Endothelial cell of umbilical vein (primary cell): ENCODE measurements at regions not wholly inside any gene's neighbourhood (a gene's known extent, or its start where the extent isn't known, plus 50 kb on each side); places are given as distances from the start of the nearest gene placed in this dataset.

Experiments used
- BruUV-seq: library from RNA; stranded (reverse); fragments of 400-500 nt; replicated peaks from 2 replicates; lab custom pipeline; 2021; lab: Mats Ljungman, UMichigan
- CTCF ChIA-PET: fragments of 300-600, 350-600 bp; sonication (Branson Sonifier 250); formaldehyde crosslinking; loops from one replicate; lab custom pipeline; 2021; ENCODE audit warnings: antibody characterized with exemption, inconsistent platforms; lab: Charles Lee
- POLR2A ChIA-PET: fragments of 300-600, 350-600 bp; sonication (Branson Sonifier 250); formaldehyde crosslinking; loops from one replicate; lab custom pipeline; 2021; ENCODE audit warnings: antibody characterized with exemption, inconsistent platforms; lab: Charles Lee
- DNase-seq: peaks from one replicate; pipeline ENCODE4 v3.0.0-alpha.2; 2011; ENCODE audit warnings: low read depth, low spot score
- FAIRE-seq: peaks from 2 replicates; lab custom pipeline; 2011; peaks lifted over from hg19 to GRCh38; lab: Jason Lieb, UNC
- H2AFZ ChIP-seq: 2 replicates; pipeline ENCODE4 v1.6.0; 2012; ENCODE audit warnings: low read depth, low read length, control low read depth, inconsistent platforms
- H3K27ac ChIP-seq: 2 replicates; pipeline ENCODE4 v1.5.1; 2011; ENCODE audit warnings: low read depth, mild to moderate bottlenecking, control low read depth, low read length, moderate library complexity; ENCODE audit not compliant: insufficient read depth
- H3K27me3 ChIP-seq, 2 experiments: 2 replicates each; pipeline versions ENCODE4 v1.6.0 to v1.6.1; 2011; ENCODE audit warnings: low read length in 2 of 2, mixed read lengths in 1 of 2; ENCODE audit not compliant: control insufficient read depth in 2 of 2, insufficient read depth in 2 of 2
- H3K36me3 ChIP-seq, 2 experiments: 2 replicates in 1 of 2; 3 replicates in 1 of 2; pipeline ENCODE4 v1.5.1; 2011; ENCODE audit warnings: low read length in 2 of 2, mild to moderate bottlenecking in 1 of 2, moderate library complexity in 1 of 2; ENCODE audit not compliant: control insufficient read depth in 2 of 2, insufficient read depth in 2 of 2; ENCODE audit errors: extremely low read depth in 1 of 2
- H3K4me1 ChIP-seq: 3 replicates; pipeline ENCODE4 v1.5.1; 2011; ENCODE audit warnings: mild to moderate bottlenecking, low read length; ENCODE audit not compliant: control insufficient read depth, insufficient read depth; ENCODE audit errors: extremely low read depth
- H3K4me2 ChIP-seq: 2 replicates; pipeline ENCODE4 v1.6.1; 2011; ENCODE audit warnings: low read length, control low read depth, mixed read lengths; ENCODE audit not compliant: insufficient read depth
- H3K4me3 ChIP-seq, 3 experiments: fragments of 200-600 bp in 1 of 3; sonication (generic), shearing (Covaris generic) in 1 of 3; replicated peaks in 1 of 3; 2 replicates each; pipeline ENCODE4 v1.5.1; 2011 to 2016; ENCODE audit warnings: control low read depth in 3 of 3, low read length in 3 of 3, mild to moderate bottlenecking in 2 of 3, inconsistent platforms in 1 of 3, low read depth in 1 of 3, moderate library complexity in 1 of 3; ENCODE audit not compliant: insufficient read depth in 1 of 3
- H3K79me2 ChIP-seq: 2 replicates; pipeline ENCODE4 v1.6.0; 2012; ENCODE audit warnings: low read length, inconsistent platforms; ENCODE audit not compliant: control insufficient read depth, insufficient read depth
- H3K9ac ChIP-seq: replicated peaks from 2 replicates; pipeline ENCODE3; 2011; ENCODE audit warnings: low read length, control low read depth; ENCODE audit not compliant: insufficient read depth; ENCODE audit errors: extremely low read depth
- H3K9me1 ChIP-seq: replicated peaks from 3 replicates; pipeline ENCODE4 v1.6.0; 2011; ENCODE audit warnings: mild to moderate bottlenecking, low read length; ENCODE audit not compliant: control insufficient read depth, insufficient read depth; ENCODE audit errors: extremely low read depth
- H3K9me3 ChIP-seq: replicated peaks from 2 replicates; pipeline ENCODE4 v1.5.1; 2012; ENCODE audit warnings: low read length, inconsistent platforms; ENCODE audit not compliant: control insufficient read depth, insufficient read depth
- H4K20me1 ChIP-seq: replicated peaks from 2 replicates; pipeline ENCODE3; 2011; ENCODE audit warnings: mild to moderate bottlenecking, low read length; ENCODE audit not compliant: control insufficient read depth, insufficient read depth; ENCODE audit errors: extremely low read depth
- CTCF ChIP-seq, 2 donors: IDR thresholded peaks; 1 replicate in 1 of 2; 2 replicates in 1 of 2; pipeline ENCODE4 v1.5.1; 2011; ENCODE audit warnings: low read length in 2 of 2, mild to moderate bottlenecking in 2 of 2, moderate library complexity in 2 of 2, control low read depth in 1 of 2, inconsistent platforms in 1 of 2, low read depth in 1 of 2; ENCODE audit not compliant: insufficient read depth in 1 of 2; ENCODE audit errors: extremely low read depth in 1 of 2
- EZH2 ChIP-seq: IDR thresholded peaks from 2 replicates; pipeline ENCODE4 v1.6.1; 2012; ENCODE audit warnings: borderline replicate concordance, low read depth, mild to moderate bottlenecking, moderate library complexity, low read length, inconsistent platforms; ENCODE audit not compliant: severe bottlenecking
- FOS ChIP-seq: IDR thresholded peaks from 2 replicates; pipeline ENCODE4 v1.6.1; 2011; ENCODE audit warnings: mild to moderate bottlenecking, low read length, moderate library complexity, borderline replicate concordance; ENCODE audit not compliant: insufficient read depth
- GATA2 ChIP-seq: IDR thresholded peaks from 2 replicates; pipeline ENCODE4 v1.7.0; 2011; ENCODE audit warnings: low read depth, mild to moderate bottlenecking, moderate library complexity, mixed read lengths, low read length; ENCODE audit not compliant: insufficient read length, insufficient read depth
- JUN ChIP-seq: IDR thresholded peaks from 2 replicates; pipeline ENCODE4 v1.6.1; 2011; ENCODE audit warnings: borderline replicate concordance, low read depth; ENCODE audit not compliant: insufficient read length, insufficient read depth
- MAX ChIP-seq: IDR thresholded peaks from 2 replicates; pipeline ENCODE4 v1.6.1; 2011; ENCODE audit not compliant: insufficient read depth, insufficient read length
- MYC ChIP-seq: IDR thresholded peaks from one replicate; pipeline ENCODE4 v1.6.1; 2011; ENCODE audit warnings: mild to moderate bottlenecking, low read depth, low read length
- POLR2A ChIP-seq: IDR thresholded peaks from 2 replicates; pipeline ENCODE4 v1.6.1; 2012; ENCODE audit warnings: low read depth, mild to moderate bottlenecking, control low read depth, low read length
- POLR2AphosphoS5 ChIP-seq: IDR thresholded peaks from 2 replicates; pipeline ENCODE4 v1.6.1; 2012; ENCODE audit warnings: low read depth, mild to moderate bottlenecking, control low read depth, low read length, moderate library complexity; ENCODE audit not compliant: insufficient read depth
- dilution Hi-C: fragments of 300-500 bp; cut with MboI; formaldehyde crosslinking; loops from one replicate; pipeline ENCODE4 v1.15.0; 2019; ENCODE audit warnings: low sequenced_read_pairs; ENCODE audit not compliant: extremely low pct_ligation_motif_present
- intact Hi-C: fragments of 100-400 bp; cut with micrococcal nuclease; formaldehyde crosslinking; loops from one replicate; pipeline ENCODE4 v1.10.0; 2022

- BruUV-seq = no TSS peak
- intact Hi-C loops (no loop called here), dilution Hi-C loops (no loop called here)
- H2AFZ ChIP-seq = no peak overlapping the region
- no peaks in the 10 kb centered on the region for H3K9me1 ChIP-seq
- no peaks in the 10 kb centered on the region for H3K36me3 ChIP-seq
- DNase-seq (no peak), FAIRE-seq (no peak)
- peaks cover 3% of the 10 kb centered on the region for H3K4me1 ChIP-seq
- ChIA-PET CTCF (no interaction called here), POLR2A (no interaction called here)
- no peak overlapping the region for H3K27ac ChIP-seq
- H4K20me1 ChIP-seq = no peaks in the 10 kb centered on the region
- TF ChIP-seq POLR2AphosphoS5 (no peak), POLR2A (no peak), EZH2 (no peak), MAX (no peak), GATA2 (no peak), MYC (no peak), FOS (no peak), CTCF (IDR thresholded peaks at IDR 0.05; ENCODE audit: extremely low read depth in 1 of 2, insufficient read depth in 1 of 2, low read depth in 1 of 2, low read length in 2 of 2) (no peak), JUN (no peak)
- no peak overlapping the region for H3K4me3 ChIP-seq
- no peaks in the 10 kb centered on the region for H3K9me3 ChIP-seq
- no peak overlapping the region for H3K4me2 ChIP-seq
- no peak overlapping the region for H3K9ac ChIP-seq
- H3K27me3 ChIP-seq = peaks cover 0 to 2% of the 10 kb centered on the region in 2 experiments
- no peaks in the 10 kb centered on the region for H3K79me2 ChIP-seq
These were observed 205.0 kb downstream of the OPA1 start for GRCh38 chr3:193798051-193798450.
